NCI-H446 (cell line): ENCODE measurements at regions not wholly inside any gene's neighbourhood (a gene's known extent, or its start where the extent isn't known, plus 50 kb on each side); places are given as distances from the start of the nearest gene placed in this dataset.

Source experiments
- DNase-seq, 2 experiments: peaks; one replicate each; lab custom pipeline; 2025; lab: John Stamatoyannopoulos, UW

DNA sequence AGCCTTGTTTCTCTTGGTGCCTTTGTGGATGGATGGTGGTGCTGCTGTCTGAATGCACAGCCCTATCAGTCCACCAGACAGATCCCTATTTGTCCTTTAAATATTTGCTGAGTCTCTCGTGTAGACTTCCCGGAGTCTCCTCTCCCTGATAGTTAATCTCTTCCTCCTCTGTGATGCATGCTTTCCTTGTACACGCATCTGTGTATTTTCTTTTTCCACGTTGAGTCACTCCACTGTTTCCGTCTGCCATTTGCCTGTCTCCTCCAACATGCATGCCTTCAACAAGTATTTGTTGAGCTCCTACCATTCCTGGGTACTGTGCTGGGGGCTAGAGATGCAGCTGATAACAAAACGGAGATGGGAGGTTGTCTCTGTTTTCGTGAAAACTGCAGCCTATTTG, 282.6 kb downstream of the HAPSTR1 start:
- DNase-seq: no peak

DNA sequence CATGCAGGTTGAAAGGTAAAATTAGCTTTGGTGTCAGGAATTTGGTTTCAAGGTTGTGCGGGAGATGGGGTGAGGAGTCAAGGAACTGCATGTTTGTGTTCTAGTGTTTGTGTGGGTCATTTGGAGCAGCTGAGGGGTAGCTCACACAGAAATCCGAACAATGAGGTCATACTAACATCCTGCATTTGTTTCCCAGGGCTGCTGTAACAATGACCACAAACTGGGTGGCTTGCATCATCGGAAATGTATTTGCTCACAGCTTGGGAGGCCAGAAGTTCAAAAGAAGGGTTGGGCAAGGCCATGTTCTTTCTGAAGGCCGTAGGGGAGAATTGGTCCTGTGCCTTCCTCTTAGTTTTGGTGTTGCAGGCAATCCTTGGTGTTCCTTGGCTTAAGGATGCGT, 287.4 kb downstream of the HAPSTR1 start:
- no peak for DNase-seq

DNA sequence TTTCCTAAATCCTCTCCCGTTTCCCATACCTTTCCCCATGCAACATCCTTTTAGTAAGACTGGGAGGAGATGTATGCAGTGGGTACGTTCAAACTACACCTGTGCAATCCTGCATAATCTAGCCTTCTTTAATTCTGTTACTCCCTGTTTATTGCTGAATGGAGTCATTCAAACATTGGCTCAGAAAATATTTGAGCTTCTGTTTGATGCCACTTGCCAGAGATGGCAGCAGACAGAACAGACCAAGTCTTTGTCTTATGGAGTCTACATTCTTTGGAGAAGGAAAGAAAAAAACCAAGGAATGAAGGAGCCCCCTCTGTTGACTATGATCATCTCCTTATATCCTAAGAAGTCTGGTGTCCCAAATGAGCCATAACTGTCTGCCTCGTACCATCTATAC, 288.8 kb downstream of the HAPSTR1 start:
- no peak for DNase-seq

DNA sequence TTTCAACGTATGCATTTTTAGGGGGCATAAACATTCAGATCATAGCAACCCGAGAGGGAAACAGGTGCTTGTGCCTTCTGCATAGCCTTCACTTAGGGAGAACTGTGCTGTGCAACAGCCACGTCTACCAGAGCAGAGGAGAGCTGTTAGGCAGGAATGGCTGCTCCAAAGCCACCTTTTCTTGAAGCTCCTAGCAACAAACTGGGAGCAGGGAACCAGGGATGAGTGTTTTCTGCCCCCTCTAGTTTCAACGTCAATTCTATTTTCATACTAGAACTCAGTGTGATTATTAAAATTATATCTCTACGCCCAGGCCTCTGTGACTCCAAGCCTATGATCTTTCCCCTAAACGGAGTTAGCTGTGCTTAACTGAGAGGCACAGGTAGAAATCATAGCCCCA, 290.0 kb downstream of the HAPSTR1 start:
- no peak for DNase-seq

DNA sequence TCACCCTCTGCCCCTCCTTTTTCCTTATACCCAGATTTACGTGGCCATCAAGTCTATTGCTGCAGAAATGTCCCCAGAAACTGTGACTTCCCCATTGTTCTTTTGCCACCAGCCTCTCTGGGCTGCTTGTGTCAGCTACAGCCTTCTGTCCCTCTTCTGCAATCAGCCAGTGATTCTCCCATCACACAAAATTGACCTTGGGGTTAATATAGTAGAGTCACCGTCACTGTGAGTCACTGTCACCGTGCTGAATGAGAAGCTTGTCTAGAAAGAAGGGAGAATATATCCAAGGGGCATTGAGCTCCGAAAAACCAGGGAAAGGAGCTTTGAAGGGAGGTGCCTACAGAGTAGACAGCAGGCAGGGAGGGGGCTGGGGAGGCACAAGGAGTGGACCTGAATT, 290.5 kb downstream of the HAPSTR1 start:
- no peak for DNase-seq

DNA sequence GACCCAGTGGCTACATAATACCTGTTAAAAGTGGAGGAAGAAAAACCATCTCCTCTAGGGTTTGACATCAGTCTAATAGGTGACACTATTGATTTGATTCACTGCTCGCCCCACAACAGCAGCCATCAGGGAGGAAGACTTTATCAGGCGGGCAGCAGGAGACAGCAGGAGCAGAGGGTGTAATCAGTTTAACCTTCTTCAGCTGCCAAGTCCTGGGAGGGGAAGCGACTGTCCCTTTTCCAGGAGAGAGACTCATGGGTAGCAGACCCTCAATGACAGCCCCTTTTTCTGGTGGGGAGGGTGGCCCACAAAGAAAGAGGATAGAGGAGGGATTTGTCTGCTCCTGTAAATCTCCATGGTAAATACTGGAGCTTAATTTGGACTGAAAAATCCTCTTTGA, 291.8 kb downstream of the HAPSTR1 start:
- DNase-seq: no peak

DNA sequence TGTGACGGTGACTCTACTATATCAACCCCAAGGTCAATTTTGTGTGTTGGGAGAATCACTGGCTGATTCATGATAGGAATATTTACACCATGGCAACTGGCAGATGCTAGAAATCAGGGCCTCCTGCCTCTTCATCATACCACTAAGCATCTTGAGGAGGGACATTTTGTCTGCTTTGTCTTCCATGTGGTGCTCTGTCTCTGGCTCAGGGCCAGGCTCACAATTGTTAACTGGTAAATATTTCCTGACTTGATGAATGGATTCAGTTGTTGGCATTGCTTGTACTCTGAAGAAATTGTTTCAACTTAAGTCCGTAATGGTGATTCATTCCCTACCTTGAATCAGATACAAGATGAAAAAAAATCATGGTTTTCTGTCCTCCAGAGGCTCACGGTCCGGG, 292.7 kb downstream of the HAPSTR1 start:
- DNase-seq: no peak

DNA sequence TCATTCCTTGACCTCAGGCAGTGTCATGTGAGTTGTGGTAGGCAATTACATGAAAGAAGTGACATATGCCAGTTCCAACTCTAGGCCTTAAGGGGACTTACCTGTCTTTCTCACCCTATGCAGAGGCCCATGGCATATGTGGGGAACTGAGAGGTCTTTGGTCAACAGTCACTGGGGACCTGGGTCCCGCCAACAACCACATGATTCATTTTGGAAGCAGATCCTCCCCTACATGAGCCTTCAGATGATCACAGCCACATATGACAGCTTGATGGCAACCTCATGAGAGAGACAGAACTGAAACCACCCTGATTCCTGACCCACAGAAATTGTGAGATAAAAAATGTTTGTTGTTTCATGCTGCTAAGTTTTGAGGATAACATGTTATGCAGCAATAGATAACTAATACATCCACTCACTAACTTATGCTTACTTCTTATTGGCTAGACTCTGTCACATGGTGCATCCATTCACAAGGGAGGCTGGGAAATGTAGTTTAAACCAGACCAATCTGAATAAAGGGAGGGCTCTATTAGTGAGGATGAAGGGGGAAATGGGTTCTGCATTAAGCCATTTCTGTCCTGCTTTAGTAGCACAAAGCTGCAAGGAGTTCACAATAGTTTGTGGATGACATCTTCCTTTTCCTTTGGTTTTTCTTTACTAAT, 298.2 kb downstream of the HAPSTR1 start:
- DNase-seq: no peak

DNA sequence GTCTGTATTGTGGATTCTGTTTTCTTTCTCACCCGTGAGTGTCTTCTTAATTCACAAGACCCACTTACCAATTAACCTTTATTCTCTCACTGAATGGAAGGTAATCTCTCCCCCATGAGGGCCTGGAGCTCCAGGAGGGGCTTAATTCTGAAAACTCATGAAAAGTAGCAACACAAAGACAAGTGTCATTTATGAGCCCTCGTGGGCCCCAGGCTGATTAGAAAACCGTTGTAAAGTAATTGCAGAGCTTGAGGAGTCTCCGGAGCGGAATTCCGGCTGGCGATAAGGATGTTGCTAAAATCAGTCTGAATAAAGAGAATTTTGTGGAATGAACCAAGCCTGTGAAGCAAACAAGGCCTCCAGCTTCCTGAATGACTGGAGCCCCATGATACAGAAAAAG, 301.5 kb downstream of the HAPSTR1 start:
- DNase-seq: no peak

DNA sequence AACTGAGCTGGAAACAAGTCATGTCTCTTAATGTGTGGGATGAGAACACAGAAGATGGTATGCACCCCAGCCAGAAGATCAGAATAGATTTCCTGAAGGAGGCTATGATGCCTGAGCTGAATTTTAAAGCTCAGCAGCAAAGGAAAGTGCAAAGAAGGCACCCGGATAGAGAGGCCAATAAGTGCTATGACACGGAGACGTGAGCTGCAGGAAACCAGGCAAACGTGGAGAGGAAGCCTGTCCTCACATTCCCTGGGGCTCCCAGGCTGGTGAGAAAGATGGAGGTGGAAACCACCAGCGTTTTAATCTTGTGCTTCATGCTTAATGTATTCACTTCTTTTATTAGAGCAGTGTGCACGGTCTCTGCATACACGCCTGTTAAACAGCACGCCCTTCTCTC, 302.1 kb downstream of the HAPSTR1 start:
- no peak for DNase-seq

DNA sequence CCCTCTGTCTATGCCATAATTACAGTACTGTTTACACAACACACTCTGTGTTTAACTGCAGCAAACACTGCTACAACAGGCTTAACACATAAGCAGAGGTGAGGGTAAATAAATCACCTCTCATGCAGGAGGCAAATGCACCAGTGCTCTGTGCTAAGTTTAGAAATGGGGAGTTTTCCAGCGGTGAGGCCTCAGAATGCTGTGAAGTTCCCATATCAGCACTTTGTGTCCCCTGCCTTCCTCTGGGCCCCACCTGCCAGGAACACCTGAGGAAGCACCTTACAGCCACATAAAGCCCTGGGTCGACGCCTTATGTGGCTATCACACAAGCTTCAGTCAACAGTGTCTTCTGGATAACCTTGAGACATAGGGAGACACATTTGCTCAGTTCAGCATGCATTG, 304.5 kb downstream of the HAPSTR1 start:
- no peak for DNase-seq

DNA sequence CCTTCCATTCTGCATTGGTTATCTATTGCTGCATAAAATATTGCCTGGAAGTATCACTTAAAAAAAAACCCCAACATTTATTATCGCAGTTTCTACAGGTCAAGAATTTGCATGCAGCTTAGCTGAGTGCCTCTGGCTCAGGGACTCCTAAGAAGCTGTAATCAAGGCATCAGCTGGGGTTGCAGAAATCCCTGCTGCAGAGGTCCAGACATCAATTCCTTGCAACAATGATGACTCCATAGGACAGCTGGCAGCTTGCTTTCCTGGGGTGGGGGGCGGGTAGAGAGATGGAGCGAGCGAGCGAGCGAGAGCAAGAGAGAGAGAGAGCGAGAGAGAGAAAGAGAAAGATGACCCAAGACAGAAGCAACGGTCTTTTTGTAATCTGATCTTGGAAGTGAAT, 308.1 kb downstream of the HAPSTR1 start:
- DNase-seq: no peak

DNA sequence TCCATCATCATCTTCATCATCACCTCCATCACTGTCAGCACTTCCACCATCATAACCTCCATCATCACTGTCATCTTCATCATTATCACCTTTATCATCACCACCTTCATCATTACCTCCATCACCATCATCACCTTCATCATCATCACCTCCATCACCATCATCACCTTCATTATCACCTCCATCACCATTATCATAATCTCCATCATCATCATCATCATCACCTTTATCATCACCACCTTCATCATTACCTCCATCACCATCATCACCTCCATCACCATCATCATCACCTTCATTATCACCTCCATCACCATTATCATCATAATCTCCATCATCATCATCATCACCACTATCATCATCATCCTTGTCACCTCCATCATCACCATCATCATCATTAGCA, 309.7 kb downstream of the HAPSTR1 start:
- DNase-seq: no peak

DNA sequence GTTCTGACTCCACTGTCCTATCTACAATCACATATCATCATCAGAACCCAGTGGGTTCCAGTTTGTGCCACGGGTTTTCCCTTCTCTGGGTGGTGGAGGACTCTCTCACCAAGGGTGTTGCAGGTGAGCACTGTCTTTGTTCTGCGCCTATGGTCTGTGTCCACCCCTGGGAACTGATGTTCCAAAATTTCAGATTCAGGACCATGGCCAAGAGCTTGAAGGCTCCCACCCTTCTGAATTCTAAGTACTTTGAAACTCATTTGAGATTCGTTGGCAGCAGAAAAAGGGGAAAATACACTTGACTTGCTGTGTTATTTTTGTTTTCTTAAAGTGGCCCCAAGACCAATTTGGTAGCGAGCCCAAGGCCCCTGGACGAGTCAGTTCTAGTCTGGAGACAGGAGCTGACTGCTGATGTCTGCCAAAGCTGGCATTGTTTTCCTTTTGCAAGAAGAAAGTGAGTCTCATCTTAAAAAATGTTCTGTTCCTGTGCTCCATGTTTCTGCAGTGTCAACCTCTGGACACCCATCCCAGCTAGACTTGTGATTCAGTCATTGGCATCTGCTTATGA, 310.9 kb downstream of the HAPSTR1 start:
- no peak for DNase-seq

DNA sequence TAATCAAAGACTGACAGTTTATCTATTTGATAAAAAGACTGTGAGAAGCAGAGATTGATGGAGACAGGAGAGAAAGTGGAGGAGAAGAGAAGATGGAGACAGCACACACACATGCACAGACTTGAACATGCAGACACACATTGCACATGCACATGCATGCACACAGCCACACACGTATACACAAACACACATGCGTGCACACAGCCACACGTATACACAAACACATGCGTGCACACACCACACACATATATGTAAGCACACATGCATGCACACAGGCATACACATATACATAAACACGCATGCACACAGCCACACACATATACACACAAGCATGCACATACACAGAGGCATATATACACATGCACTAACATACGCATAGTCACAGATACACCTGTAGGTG, 313.4 kb downstream of the HAPSTR1 start:
- DNase-seq: no peak

DNA sequence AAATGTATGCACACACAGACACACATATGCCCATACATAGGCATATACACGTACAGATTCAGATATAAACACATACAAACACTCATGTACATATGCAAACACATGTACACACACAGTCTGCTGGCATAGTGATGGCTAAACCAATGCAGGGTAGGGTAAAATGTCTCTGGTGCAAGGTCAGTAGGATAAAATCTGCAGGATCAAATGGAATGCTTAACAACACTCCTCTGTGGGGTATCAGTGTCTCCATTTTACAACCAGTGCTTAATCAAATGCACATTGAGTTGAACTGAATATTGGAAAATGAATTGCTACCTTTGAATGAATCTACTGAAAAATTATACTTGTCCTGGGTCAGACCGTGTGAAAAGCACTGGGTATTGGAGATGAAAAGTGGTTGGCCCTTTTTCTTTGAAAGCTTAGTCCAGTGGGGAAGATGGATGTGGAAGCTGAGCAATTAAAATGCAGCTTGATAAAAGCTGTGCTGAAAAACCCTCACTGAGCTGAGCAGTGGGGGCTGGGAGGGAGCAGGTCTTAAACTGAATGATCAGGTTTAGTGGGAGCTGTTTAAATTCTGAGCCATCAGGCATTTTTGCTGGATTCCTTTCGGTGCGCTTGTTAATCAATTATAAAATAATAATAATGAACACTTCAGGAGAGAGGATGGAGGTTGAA, 314.7 kb downstream of the HAPSTR1 start:
- DNase-seq: no peak

DNA sequence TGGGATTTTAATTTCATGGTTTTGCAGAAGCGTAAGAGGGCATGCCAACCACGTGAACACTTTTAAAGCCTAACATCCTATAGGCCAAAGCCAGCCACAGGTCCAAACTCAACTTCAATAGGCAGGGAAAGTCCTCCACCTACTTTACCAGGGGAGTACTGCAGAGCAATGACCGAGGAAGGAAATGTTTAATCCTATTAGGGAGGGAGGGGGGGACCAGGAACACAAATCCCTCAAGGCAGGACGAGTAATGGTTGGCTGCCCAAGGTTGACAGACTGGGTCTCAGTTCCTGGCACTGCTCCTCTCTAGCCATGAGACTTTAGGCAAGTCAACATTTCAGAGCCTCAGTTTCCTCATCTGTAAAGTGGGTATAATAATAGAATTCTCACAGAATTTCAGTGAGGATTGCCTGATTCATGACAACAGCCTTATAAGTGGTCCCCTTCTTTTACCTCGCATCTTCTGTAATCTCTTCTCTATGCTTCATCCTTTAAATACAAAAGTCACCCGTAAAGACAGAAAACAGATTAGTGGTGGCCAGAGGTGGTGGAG, 315.8 kb downstream of the HAPSTR1 start:
- no peak for DNase-seq

DNA sequence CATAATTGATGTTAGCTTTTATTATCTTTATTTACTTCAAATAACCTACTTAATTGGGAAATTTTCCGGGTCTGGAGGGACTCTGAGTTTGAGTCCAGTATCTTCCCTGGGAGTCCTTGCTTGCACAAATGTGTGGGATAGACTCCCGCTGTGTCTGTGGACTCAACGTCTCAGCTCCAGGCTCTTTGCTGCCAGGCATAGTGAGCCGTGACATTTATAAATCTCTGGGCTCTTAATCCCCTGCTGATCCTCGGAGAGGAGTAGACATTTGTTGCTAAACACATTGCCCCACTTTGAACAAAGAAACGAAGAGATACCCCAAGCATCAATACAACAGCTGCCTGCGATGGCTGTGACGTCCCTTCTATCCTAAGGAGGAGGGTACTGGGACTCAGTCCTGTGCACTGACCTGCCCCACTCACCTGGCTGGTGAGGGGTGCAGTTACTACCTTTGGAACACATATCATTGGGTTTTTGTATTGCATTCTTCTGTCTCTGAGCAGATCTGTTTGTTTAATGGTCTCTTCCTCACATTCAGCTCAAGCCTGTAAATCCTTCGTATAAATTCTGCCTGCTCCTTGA, 316.9 kb downstream of the HAPSTR1 start:
- no peak for DNase-seq

DNA sequence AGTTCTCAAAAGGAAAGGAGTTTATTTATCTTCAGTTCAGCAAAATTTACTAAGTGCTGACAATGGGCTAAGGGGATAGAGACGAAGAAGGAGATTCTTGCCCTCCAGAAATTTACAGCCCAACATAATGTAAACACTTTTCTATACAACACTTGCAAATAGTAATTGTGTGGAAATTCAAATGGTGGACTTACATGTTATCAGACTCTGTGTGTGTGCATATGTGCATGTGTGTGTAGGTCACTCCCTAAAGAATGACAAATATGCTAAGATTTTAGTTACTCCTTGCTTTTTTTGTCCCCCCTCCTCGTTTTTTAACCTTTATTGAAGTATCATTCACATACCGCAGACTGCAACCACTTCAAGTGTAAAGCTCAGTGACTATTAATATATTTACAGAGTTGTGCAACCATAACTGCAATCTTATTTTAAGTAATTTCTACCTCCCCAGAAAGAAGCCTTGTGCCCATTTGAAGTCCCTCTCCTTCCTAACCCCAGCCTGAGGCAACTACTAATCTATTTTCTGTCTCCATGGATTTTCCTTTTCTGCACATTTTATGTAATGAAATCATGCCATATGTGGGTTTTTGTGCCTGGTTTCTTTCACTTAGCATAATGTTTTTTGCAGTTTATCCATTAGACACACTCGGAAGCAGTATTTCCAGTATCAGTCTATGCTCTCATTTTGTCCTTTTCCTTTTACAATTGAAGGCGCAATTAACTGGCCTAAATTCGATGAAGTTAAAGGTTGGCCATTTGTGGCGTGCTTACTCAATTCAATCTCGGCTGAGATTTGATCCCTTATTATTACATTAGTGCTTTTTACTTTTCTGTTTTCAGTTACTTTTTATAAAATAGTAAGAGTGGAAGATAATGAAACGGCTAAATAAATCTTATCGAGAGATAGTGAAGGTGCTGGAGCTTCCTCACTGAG, 318.4 kb downstream of the HAPSTR1 start:
- DNase-seq: no peak

DNA sequence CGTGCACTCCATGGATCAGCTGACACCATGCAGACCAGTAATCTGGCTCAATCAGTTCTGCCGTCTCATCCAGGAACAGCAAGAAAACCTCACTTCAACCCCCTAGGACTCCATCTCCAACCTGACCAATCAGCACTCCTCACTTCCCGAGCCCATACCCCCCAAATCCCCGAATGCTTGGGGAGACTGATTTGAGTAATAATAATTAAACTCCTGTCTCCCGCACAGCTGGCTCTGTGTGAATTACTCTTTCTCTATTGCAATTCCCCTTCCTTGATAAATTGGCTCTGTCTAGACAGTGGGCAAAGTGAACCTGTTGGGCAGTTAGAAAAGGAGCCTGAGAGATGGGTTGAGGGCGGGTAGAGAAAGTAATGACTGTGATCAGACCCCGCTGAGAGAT, 320.0 kb downstream of the HAPSTR1 start:
- DNase-seq: no peak

DNA sequence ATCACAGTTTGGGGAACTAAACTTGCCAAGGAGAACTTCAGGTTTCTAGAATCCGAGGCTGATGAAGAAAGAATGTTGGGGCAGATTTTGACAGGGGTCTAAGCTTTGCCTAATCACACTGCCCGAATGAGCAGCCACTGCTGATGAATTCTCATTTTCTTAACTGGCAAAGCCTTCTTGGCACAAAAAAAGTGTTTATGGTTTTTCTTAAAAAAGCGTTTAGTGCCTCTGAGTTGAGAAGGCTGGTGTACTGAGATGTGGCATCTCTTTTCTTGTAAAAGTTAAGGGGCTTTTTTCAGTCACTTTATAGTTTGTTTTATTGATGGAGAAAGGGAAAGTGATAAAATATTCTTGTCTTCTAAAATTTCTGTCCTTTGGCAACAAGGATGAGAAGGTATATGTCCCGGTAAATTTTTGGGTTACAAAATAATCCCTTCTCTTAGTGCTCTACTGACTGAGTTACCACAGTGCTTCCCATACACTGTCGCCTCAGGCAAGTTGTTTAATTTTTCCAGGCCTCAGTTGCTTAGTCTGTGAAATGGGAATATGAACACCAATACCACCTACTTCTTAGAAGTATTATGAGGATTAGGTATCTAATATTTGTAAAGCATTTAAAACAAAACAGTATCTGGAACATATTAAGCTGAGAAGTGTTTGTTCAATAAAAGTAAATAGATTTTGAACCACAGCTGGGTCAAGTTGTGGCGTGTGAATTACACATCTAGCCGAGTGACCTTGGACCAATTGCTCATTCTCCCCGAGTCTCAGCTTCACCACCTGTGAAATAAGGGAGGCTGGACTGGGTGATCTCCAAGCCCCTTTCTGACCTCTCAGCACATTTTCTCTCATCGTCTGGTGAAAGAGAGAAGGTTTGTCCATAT, 320.8 kb downstream of the HAPSTR1 start:
- no peak for DNase-seq
